ENCODE measurements at regions not wholly inside any gene's neighbourhood (a gene's known extent, or its start where the extent isn't known, plus 50 kb on each side); places are given as distances from the start of the nearest gene placed in this dataset.

- ATAC-seq = no peak
- BruUV-seq (replicated peaks) = no TSS peak
- no peak for DNase-seq (ENCODE audit: low read depth, low spot score)
- in situ Hi-C loops (cut with MboI) = no loop called here
- Histone ChIP-seq H3K79me2 (ENCODE audit: control insufficient read depth, insufficient read depth, low read length) (no peaks in the 10 kb centered on the region), H3K4me3 (no peak overlapping the region), H3K4me2 (ENCODE audit: control insufficient read depth, insufficient read depth) (no peak overlapping the region), H3K27ac (ENCODE audit: control insufficient read depth, insufficient read depth) (no peak overlapping the region), H3K4me1 (ENCODE audit: control insufficient read depth, insufficient read depth, low read length) (no peaks in the 10 kb centered on the region), H4K20me1 (ENCODE audit: control insufficient read depth, insufficient read depth) (no peaks in the 10 kb centered on the region), H3K36me3 (ENCODE audit: control insufficient read depth in 2 of 2, insufficient read depth in 2 of 2, low read length in 1 of 2) (no peaks in the 10 kb centered on the region), H3K9me3 (replicated peaks; ENCODE audit: control insufficient read depth, insufficient read depth, low read length) (no peaks in the 10 kb centered on the region), H3K27me3 (replicated peaks in 1 of 2; ENCODE audit: control insufficient read depth in 2 of 2, insufficient read depth in 2 of 2, low read length in 1 of 2) (no peaks in the 10 kb centered on the region), H3K9ac (ENCODE audit: control insufficient read depth, insufficient read depth, low read length) (no peak overlapping the region), H2AFZ (ENCODE audit: control insufficient read depth, low read depth, low read length) (no peak overlapping the region)
- POLR2A ChIA-PET = no interaction called here
- intact Hi-C loops (cut with micrococcal nuclease; ENCODE audit: unreplicated experiment) = no loop called here
- CTCF ChIA-PET = no interaction called here
- FAIRE-seq = no peak
- RAD21 ChIA-PET (ENCODE audit: unreplicated experiment) = no interaction called here
- SMC1A ChIA-PET (ENCODE audit: uncharacterized antibody, unreplicated experiment) = no interaction called here
- WGBS (ENCODE audit: insufficient coverage, insufficient replicate concordance, low lambda C conversion rate, missing lambda C conversion rate) = 4% methylated on average over 1 of the region's 1 CpG
- TF ChIP-seq CTCF (IDR thresholded peaks at IDR 0.05 in 2 of 3, conservative IDR thresholded peaks at IDR 0.05 in 1 of 3; ENCODE audit: control insufficient read depth in 2 of 3, extremely low read depth in 1 of 3, insufficient read depth in 1 of 3, low read depth in 3 of 3, low read length in 3 of 3) (no peak), FOS (IDR thresholded peaks at IDR 0.05; ENCODE audit: borderline replicate concordance, extremely low read depth, insufficient read length) (no peak), RBBP5 (conservative IDR thresholded peaks at IDR 0.05) (no peak), STAT3 (IDR thresholded peaks at IDR 0.05; ENCODE audit: low read depth, low read length) (no peak), ZNF592 (IDR thresholded peaks at IDR 0.05) (no peak), MEF2A (IDR thresholded peaks at IDR 0.05; ENCODE audit: insufficient read depth, low read depth, low read length) (no peak), NR2F1 (conservative IDR thresholded peaks at IDR 0.05) (no peak), E2F4 (IDR thresholded peaks at IDR 0.05; ENCODE audit: low read depth, low read length) (no peak)
These were observed 932.1 kb upstream of the SLIT2 start for GRCh38 chr4:19319607-19320006.

Data from GM12878 (cell line).